ENCODE measurements at regions not wholly inside any gene's neighbourhood (a gene's known extent, or its start where the extent isn't known, plus 50 kb on each side); places are given as distances from the start of the nearest gene placed in this dataset.

GRCh38 chr1:5291889-5292288, 637.5 kb downstream of the AJAP1 start:
- DNase-seq (ENCODE audit: low read depth, low spot score), result no peak

- DNase-seq (ENCODE audit: low read depth, low spot score), result no peak
Measured at GRCh38 chr1:5287178-5288150, 633.1 kb downstream of the AJAP1 start.

GRCh38 chr1:5286244-5286643, 631.8 kb downstream of the AJAP1 start:
- peak; percentile 9 for DNase-seq (ENCODE audit: low read depth, low spot score)

- no peak for DNase-seq (ENCODE audit: low read depth, low spot score)
Measured at GRCh38 chr1:5274527-5274926, 620.1 kb downstream of the AJAP1 start.

- DNase-seq (ENCODE audit: low read depth, low spot score), result no peak
Measured at GRCh38 chr1:5273280-5274003, 619.0 kb downstream of the AJAP1 start.

GRCh38 chr1:5272325-5272724, 617.9 kb downstream of the AJAP1 start:
- no peak for DNase-seq (ENCODE audit: low read depth, low spot score)

GRCh38 chr1:5271264-5271663, 616.9 kb downstream of the AJAP1 start:
- DNase-seq (ENCODE audit: low read depth, low spot score), result no peak

- no peak for DNase-seq (ENCODE audit: low read depth, low spot score)
Measured at GRCh38 chr1:5269901-5270300, 615.5 kb downstream of the AJAP1 start.

- no peak for DNase-seq (ENCODE audit: low read depth, low spot score)
Measured at GRCh38 chr1:5267603-5268235, 613.3 kb downstream of the AJAP1 start.

- no peak for DNase-seq (ENCODE audit: low read depth, low spot score)
Measured at GRCh38 chr1:5265438-5266075, 611.1 kb downstream of the AJAP1 start.

- DNase-seq (ENCODE audit: low read depth, low spot score), result no peak
Measured at GRCh38 chr1:5264476-5264875, 610.1 kb downstream of the AJAP1 start.

GRCh38 chr1:5256793-5257192, 602.4 kb downstream of the AJAP1 start:
- no peak for DNase-seq (ENCODE audit: low read depth, low spot score)

- no peak for DNase-seq (ENCODE audit: low read depth, low spot score)
Measured at GRCh38 chr1:5254975-5255374, 600.6 kb downstream of the AJAP1 start.

GRCh38 chr1:5254131-5254725, 599.8 kb downstream of the AJAP1 start:
- no peak for DNase-seq (ENCODE audit: low read depth, low spot score)

- DNase-seq (ENCODE audit: low read depth, low spot score), result no peak
Measured at GRCh38 chr1:5253036-5253435, 598.6 kb downstream of the AJAP1 start.

GRCh38 chr1:5250336-5250735, 595.9 kb downstream of the AJAP1 start:
- no peak for DNase-seq (ENCODE audit: low read depth, low spot score)

- DNase-seq (ENCODE audit: low read depth, low spot score), result no peak
Measured at GRCh38 chr1:5245348-5245747, 590.9 kb downstream of the AJAP1 start.

- DNase-seq (ENCODE audit: low read depth, low spot score), result no peak
Measured at GRCh38 chr1:5244631-5245285, 590.3 kb downstream of the AJAP1 start.

- no peak for DNase-seq (ENCODE audit: low read depth, low spot score)
Measured at GRCh38 chr1:5242850-5243249, 588.4 kb downstream of the AJAP1 start.

- DNase-seq (ENCODE audit: low read depth, low spot score), result no peak
Measured at GRCh38 chr1:5239911-5240310, 585.5 kb downstream of the AJAP1 start.
